ENCODE measurements at regions not wholly inside any gene's neighbourhood (a gene's known extent, or its start where the extent isn't known, plus 50 kb on each side); places are given as distances from the start of the nearest gene placed in this dataset.

DNA sequence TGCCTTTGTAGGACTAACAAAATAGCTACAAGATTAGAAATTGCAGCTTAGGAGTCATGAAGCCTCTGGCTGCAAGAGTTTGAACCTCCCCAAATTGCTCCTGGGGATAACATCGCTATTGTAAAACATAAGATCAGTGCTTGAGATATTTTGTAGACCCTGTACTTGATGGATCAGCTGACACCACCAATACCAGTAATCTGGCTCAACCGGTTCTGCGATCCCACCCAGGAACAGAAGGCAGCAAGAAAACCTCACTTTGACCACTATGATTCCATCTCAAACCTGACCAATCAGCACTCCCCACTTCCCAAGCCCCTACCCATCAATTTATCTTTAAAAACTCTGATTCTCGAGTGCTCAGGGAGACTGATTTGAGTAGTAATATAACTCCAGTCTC, 206.9 kb upstream of the ADRA1D start:
- Histone ChIP-seq H3K9me3 (replicated peaks; ENCODE audit: control insufficient read depth, insufficient read depth, low read length) (no peaks in the 10 kb centered on the region), H3K4me1 (ENCODE audit: control insufficient read depth, extremely low read depth, insufficient read depth, low read length) (no peaks in the 10 kb centered on the region), H3K27ac (ENCODE audit: insufficient read depth, low read depth, low read length) (no peak overlapping the region), H3K9me1 (replicated peaks; ENCODE audit: control insufficient read depth, extremely low read depth, insufficient read depth, low read length) (no peaks in the 10 kb centered on the region), H3K79me2 (ENCODE audit: control insufficient read depth, insufficient read depth, low read length) (no peaks in the 10 kb centered on the region), H3K36me3 (ENCODE audit: control insufficient read depth in 2 of 2, extremely low read depth in 1 of 2, insufficient read depth in 2 of 2, low read length in 2 of 2) (no peaks in the 10 kb centered on the region), H3K4me3 (replicated peaks in 1 of 3; ENCODE audit: insufficient read depth in 1 of 3, low read depth in 1 of 3, low read length in 3 of 3) (no peak overlapping the region), H3K9ac (replicated peaks; ENCODE audit: extremely low read depth, insufficient read depth, low read length) (no peak overlapping the region), H3K27me3 (ENCODE audit: control insufficient read depth in 2 of 2, insufficient read depth in 2 of 2, low read length in 2 of 2) (no peaks in the 10 kb centered on the region), H4K20me1 (replicated peaks; ENCODE audit: control insufficient read depth, extremely low read depth, insufficient read depth, low read length) (no peaks in the 10 kb centered on the region), H2AFZ (ENCODE audit: low read depth, low read length) (no peak overlapping the region), H3K4me2 (ENCODE audit: insufficient read depth, low read length) (no peak overlapping the region)
- FAIRE-seq, result no peak
- TF ChIP-seq JUN (IDR thresholded peaks at IDR 0.05; ENCODE audit: borderline replicate concordance, insufficient read depth, insufficient read length, low read depth) (no peak), EZH2 (IDR thresholded peaks at IDR 0.05; ENCODE audit: borderline replicate concordance, low read depth, low read length, severe bottlenecking) (no peak), GATA2 (IDR thresholded peaks at IDR 0.05; ENCODE audit: insufficient read depth, insufficient read length, low read depth, low read length) (no peak), POLR2A (IDR thresholded peaks at IDR 0.05; ENCODE audit: low read depth, low read length) (no peak), FOS (IDR thresholded peaks at IDR 0.05; ENCODE audit: borderline replicate concordance, insufficient read depth, low read length) (no peak), POLR2AphosphoS5 (IDR thresholded peaks at IDR 0.05; ENCODE audit: insufficient read depth, low read depth, low read length) (no peak), MYC (IDR thresholded peaks at IDR 0.05; ENCODE audit: low read depth, low read length) (no peak)
- TF ChIP-seq, protein P1, sequence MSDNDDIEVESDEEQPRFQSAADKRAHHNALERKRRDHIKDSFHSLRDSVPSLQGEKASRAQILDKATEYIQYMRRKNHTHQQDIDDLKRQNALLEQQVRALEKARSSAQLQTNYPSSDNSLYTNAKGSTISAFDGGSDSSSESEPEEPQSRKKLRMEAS (IDR thresholded peaks at IDR 0.05; ENCODE audit: insufficient read depth, insufficient read length), result no peak
- TF ChIP-seq, protein P2, sequence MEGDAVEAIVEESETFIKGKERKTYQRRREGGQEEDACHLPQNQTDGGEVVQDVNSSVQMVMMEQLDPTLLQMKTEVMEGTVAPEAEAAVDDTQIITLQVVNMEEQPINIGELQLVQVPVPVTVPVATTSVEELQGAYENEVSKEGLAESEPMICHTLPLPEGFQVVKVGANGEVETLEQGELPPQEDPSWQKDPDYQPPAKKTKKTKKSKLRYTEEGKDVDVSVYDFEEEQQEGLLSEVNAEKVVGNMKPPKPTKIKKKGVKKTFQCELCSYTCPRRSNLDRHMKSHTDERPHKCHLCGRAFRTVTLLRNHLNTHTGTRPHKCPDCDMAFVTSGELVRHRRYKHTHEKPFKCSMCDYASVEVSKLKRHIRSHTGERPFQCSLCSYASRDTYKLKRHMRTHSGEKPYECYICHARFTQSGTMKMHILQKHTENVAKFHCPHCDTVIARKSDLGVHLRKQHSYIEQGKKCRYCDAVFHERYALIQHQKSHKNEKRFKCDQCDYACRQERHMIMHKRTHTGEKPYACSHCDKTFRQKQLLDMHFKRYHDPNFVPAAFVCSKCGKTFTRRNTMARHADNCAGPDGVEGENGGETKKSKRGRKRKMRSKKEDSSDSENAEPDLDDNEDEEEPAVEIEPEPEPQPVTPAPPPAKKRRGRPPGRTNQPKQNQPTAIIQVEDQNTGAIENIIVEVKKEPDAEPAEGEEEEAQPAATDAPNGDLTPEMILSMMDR (IDR thresholded peaks at IDR 0.05; ENCODE audit: extremely low read depth in 1 of 2, insufficient read depth in 1 of 2, low read depth in 1 of 2, low read length in 2 of 2), result no peak
- ChIA-PET CTCF (interaction anchor here (1.2 kb wide), 1 partner anchor 13 kb away, joined by 3 read pairs; no protein-coding TSS in a partner anchor), POLR2A (no interaction called here)
- DNase-seq (ENCODE audit: low read depth, low spot score), result no peak
- intact Hi-C loops (cut with micrococcal nuclease) (no loop called here), dilution Hi-C loops (cut with MboI; ENCODE audit: extremely low pct_ligation_motif_present, low sequenced_read_pairs) (no loop called here)
- no TSS peak for BruUV-seq (replicated peaks)
